ENCODE measurements at regions not wholly inside any gene's neighbourhood (a gene's known extent, or its start where the extent isn't known, plus 50 kb on each side); places are given as distances from the start of the nearest gene placed in this dataset.
"Not testable (repeated sequence)": the region's sequence is repeated elsewhere in the genome, so short reads cannot be mapped to it uniquely, and the experiment has no call there.

DNA sequence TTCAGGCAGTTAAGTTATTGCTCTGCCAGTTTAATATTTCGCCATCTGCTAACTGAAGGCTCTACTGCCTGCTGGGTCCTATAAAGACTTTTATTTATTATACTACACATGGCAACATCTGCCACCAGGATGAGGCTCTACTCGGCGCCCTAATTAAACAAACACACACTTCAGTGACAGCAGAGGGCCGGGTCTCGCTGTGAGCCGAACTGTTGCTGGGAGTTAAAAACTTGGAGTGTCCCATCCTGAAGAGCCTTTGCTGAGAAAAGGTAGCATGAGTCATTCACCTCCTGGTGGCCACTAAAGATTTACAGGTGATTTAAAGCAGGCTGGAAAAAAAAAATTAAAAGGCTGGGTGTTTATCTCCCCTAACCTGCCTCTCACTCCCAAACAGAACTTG is 183.7 kb downstream of the NPIPA8 start:
- DNase-seq (ENCODE audit: low read depth): not testable (repeated sequence)

DNA sequence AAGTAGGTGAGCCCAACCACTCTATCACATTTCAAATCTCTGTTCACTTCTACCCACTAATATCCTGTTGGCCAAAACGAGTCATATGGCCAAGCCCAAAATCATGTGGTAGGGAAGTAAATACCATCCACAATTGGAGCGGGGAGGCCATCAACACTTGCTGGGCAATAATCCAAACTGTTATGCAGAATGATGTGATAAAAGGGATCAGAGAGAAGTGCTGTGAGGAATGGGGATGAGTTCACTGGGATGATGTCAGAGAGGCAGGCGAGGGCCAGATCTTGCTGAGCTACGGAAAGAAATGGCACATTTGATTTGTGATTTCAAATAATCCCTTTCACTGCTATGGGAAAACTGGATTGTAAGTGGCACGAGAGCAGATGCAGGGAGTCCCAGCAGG is 188.4 kb downstream of the NPIPA8 start:
- DNase-seq (ENCODE audit: low read depth): not testable (repeated sequence)

DNA sequence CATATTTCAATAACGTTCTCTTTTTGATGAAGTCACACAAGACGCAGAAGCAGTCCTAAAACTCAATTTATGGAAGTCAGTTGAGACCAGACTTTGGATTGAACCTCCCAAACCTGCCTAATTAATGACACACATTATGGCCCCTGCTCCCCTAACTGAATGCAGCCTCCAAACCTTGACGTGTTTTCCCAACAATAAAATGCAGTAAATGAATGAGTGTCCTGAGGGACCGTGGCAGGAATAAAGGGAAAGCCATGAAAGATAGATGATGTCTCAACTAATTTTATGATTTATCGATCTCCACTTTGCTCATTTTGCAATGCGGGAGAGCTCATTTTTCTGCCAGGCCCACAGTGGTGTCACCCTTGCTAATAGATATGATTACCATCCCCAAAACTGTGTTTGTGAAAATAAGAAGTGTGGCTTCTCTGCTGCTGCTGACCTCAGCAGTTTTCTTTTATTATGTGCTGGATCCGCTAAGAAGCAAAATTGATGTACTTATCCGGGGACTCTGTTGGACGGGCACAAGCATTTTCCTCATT is 189.9 kb downstream of the NPIPA8 start:
- DNase-seq (ENCODE audit: low read depth): not testable (repeated sequence)

DNA sequence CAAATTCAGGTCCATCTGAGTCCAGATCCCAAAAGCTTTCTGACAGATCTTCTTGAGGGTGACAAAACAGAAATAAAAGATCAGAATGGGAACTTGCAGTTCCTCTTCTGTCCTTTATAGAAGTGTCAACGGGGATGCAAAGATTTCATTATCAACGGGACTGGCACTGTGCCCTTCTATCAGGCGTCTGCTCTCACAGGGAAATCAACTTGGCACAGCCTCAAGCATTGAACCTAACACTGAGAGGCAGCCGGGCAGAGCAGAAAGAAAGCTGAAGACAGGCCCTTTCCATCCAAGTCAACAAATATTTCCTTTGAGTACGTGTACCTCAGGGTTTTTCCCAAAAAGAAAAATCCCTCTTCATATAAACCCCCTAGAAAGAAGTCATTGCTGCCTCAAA is 194.5 kb downstream of the NPIPA8 start:
- not testable (repeated sequence) for DNase-seq (ENCODE audit: low read depth)

DNA sequence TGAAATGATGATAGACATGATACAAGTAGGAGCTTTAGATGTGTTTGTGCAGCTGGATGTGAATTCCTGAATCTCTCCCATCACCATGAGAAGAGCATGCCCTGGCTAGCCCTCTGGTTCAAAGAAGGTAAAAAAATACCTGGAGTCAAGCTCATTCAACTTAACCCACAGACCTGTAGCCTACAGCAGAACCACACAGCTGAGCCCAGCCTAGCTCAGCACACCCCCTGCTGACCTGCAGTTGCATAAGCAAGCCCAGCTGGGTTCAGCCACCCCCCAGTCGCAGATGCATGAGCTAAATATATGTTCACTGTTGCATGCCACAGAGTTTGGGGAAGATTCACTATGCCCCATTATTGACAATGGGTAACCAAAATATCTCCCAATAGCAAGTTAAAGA is 200.2 kb downstream of the NPIPA8 start:
- DNase-seq (ENCODE audit: low read depth): not testable (repeated sequence)

DNA sequence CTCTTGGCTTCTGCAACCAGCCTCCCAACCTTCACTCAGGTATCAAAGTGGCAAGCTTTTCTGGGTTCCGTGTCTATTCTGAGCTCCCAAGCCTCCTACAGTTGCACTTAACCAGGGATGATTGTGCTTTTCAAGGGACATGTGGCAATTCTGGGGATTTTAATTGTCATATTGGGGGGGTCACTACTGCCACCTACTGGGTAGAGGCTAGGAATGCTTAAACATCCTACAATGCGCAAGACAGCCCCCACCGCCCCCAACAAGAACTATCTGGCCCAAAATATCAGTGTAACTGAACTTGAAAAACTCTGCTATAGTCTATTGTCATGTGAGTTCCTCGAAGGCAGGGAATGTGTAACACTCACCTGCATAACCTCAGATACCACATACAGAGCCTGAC is 201.5 kb downstream of the NPIPA8 start:
- DNase-seq (ENCODE audit: low read depth): not testable (repeated sequence)

DNA sequence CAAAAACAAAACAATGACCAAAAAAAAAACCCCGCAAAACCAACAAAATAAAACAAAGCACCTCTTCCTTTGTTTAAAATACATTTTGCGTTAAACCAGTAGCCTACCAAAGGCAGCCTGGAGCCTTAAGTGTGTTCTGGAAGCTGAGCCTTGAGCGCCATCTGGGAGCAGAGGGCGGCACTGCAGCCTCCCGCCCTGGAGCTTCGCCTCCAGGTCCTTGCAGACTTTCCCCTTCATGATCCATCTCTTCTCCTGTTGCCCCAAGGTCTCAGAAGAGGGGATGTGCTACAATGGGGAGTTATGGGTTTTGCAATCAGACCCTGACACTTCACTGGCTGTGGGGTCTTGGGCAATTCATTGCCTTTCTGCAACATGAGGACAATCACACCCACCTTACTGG is 204.9 kb downstream of the NPIPA8 start:
- DNase-seq (ENCODE audit: low read depth): not testable (repeated sequence)

DNA sequence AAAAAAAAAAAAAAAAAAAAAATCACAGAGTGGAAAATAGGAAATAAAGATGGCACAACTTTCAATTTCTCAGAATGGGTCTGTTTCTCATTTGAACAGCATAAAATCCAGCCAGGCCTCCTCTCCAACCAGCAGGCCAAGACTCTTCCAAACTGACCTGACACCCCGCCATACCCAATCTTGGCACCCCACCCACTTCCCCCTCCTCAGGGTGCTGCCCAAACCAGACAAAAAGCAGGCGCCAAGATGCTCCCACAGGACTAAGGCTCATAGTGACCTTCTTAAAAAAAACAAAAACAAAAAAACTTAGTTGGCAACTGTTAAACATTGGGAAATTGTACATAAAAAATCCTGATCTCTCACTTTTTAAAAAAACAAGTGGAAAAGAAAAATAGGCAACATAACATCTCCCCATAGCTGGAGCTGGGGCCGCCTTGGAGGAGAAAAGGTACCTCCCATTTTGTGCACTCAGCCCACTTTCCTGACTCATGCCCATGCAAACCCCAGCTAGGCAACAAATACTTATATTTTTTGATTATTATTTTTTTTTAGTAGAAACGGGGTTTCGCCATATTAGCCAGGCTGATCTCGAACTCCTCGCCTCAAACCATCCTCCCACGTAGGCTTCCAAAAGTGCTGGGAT is 205.9 kb downstream of the NPIPA8 start:
- not testable (repeated sequence) for DNase-seq (ENCODE audit: low read depth)

DNA sequence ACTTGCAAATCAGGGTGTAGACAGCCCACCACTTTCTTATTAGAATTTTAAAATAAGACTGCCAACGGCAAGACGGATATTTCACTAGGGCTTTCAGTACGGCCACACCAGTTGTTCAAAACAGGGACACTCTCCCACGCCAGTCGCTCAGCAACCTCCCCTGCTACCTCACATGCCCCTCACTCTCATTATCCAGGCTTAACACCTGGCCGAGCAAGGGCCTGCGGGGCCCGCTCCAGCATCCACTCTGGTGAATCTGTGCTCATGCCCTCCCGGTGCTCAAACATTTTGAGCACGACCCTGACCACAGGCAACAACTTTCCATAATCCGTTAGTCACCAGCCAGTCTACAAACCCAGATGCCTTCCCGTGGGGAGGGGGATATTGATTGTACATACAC is 209.5 kb downstream of the NPIPA8 start:
- not testable (repeated sequence) for DNase-seq (ENCODE audit: low read depth)

DNA sequence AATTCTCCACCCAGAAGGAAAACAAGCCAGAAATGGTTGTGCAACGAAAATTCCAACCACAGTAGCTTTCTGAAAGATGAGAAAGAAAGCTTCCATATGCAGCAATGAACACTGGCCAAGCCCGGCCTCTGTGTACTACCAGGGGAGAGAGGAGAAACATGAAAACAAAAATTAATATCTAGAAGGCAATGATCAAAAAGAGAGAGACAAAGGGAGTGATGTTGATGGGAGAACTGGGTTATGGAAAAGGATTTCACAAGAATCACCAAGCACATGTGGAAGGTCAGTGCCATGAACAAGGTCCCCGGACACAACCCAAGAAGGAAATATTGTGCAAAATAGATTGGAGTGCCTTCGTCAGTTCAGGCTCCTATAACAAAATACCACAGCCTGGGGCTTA is 217.4 kb downstream of the NPIPA8 start:
- not testable (repeated sequence) for DNase-seq (ENCODE audit: low read depth)

DNA sequence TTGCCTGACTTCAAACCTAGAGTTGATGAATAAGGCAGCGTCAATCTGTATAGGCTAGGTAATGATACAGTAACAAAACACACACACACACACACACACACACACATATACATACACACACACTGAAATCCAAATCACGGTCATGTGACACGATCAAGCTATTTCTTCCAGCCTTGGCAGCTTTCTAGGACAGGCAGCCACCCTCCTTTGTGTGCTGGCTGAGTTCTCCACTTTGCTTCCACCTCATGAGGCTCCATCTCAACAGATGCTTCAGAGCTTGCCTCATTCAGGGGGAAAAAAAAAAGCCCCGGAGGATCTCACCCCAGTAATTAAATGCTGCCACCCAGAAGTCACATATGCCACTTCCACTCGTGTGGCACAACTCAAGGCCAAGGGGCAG is 217.9 kb downstream of the NPIPA8 start:
- DNase-seq (ENCODE audit: low read depth): not testable (repeated sequence)

DNA sequence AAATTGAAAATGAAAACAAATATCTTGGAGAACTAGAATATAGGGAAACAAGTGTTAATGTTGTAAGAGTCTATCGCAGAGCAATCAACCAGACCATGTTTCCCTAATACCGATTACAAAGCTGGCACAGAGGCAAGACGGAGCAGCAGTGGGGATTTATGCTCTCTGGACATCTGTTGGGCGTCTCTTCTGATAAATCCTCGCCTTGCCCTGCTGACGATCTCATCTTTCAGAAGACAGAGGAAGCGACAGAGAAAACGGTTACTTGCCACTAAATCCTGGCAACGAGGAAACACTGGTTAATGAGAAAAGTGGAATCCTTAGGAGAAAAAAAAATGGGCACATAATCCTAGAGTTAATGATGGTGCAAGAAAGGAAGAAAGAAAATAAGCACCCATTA is 218.5 kb downstream of the NPIPA8 start:
- DNase-seq (ENCODE audit: low read depth): not testable (repeated sequence)

DNA sequence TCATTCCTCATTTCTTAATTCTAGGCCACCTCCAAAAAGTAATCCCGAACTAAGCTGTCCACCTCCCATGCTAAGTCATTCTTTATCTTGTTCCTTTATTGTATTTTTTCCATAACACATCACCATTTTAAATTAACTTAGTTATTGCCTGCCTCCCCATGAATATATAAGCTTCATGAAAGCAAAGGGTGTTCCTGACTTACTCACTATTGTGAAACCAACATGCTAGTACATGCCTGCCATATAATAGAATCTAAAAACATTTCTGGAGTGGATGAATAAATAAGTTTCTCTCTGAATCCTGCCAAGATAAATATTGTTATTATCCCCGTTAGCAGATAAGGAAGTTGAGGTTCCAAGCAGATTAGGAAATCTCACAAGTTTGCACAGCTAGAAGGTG is 232.1 kb downstream of the NPIPA8 start:
- not testable (repeated sequence) for DNase-seq (ENCODE audit: low read depth)

DNA sequence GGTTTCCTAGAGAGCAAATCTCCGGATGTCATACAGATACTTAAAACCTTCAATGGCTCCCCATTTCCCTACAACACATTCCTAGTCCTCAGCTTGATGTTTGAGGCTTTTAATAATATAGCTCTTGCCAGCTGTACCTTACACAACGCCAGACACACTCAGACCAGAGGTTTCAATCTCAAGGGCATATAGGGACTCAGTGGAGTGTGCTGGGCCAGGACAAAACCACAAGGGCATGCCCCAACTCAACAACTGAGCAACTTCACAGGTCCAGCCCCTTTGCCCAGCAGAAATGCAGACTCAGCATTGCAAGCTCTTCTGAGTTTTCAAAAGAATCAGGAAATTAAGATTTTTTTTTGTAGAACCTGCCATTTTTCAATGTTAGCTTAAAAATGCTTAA is 235.5 kb downstream of the NPIPA8 start:
- not testable (repeated sequence) for DNase-seq (ENCODE audit: low read depth)

DNA sequence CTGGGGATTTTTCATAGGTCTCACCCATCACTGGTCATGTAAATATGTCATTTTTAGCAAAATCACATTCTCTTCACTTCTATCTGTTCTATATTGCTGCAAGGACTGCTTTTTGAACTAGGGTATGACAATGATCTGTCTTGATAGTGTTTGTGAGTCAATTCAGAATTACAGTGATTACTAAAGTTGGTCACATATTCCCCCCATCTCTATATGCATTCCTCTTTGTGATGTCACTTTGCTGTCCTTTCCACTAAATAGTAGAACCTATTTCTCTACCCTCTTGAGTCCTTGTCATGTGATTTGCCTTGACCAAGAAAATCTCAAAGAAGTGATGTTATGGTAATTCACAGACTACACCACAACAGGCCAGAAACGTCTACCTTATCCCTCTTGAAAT is 243.9 kb downstream of the NPIPA8 start:
- not testable (repeated sequence) for DNase-seq (ENCODE audit: low read depth)

DNA sequence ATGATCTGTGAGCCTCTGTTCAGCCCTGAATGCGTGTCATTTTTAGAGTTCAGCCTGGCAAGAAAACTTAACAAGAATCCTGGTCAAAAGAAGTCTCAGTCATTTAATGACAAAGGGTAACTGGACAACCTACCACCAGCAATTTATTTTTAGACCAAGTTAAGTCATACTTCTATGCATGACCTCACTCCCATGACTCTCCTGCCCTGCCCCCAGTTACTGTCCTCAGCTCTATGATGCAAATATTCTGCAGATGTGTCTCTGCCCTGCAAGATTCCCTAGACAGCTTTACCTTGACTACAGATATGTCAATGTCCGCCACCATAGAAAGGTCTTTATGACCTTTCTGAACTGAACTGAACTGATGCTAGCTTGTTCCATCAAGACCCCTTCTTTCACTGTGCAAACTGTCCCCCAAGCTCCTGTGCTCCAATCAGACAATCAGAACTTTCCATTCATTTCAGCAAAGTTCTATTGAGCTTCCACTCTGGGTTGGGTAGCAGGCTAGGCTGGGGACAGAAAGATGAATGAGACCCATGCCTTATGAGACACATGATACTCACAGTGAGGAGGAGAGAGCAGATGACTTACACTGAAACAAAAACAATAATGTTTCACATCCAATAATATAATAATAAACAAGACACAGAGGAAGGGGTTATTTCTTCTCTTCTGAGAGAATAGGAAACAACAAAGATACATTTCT is 255.7 kb downstream of the NPIPA8 start:
- DNase-seq (ENCODE audit: low read depth): not testable (repeated sequence)

DNA sequence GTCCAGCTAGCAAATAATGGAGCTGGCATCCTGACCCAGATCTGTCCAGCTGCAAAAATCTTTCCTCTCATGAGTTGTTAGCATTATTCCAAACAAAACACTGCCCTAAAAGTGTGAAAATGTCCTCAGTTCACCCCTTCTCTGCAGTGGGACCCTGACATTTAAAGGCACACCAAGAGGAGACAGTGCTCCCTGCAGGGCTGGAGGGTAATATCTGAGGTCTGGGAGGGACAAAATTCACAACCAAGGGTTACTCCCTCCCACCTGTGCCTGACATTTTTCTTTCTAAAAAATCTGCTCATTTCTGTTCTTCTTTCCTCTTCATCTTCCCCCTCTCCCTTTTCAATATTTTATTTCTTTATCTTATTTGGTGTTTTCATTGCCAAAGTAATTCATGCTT is 258.6 kb downstream of the NPIPA8 start:
- not testable (repeated sequence) for DNase-seq (ENCODE audit: low read depth)

DNA sequence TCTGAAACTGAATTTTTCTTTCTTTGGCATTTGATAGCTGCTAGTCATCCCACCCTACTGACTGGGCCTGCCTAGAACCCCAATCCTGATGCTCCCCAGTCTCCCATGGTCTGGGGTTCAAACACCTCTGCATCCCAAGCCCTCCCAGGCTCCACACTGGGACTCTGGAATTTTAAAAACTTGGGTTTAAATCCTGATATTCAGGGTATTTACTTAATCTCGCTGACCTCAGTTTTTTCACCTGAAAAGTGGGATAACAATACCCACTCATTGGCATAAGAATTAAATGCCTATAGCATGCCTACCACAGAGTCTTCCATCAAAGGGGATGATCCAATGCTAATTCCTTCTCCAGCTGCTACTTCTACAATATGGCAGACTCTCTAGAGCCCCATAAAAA is 264.4 kb downstream of the NPIPA8 start:
- DNase-seq (ENCODE audit: low read depth): no peak

DNA sequence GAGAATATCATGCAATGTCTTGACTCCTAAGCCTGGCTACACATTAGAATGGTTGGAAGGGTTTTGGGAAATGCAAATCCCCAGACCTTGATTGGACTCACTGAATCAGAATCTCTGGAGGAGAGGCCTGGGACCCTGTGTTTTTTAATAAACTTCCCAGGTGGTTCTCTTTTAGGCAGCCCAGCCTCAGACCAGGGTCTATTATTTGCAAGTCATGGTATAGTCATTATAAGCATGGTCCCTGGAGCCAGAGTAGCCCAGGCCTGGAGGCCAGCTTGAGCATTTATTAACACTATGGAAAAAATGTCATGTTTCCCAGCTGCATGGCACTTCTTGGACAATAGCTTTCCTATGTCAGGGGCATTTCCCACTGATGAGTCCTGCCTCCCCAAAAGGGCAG is 266.9 kb downstream of the NPIPA8 start:
- DNase-seq (ENCODE audit: low read depth): no peak

DNA sequence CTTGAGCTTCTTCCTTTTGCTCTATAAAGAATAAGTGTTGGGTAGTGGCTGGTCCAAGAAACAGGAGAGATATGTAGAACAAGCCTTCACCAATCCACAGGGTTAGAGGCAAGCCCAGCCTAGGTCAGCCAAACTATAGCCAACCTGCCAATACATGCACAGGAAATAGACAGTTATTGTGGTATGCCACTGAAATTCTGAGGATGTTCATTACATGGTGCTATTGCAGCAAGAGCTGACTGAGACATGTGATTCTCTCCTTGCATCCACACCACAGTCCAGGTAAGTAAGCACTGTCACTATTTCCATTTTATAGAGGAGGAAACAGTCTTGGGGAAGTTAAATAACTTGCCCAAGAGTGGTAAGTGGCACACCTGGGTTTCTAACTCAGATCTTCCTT is 268.1 kb downstream of the NPIPA8 start:
- no peak for DNase-seq (ENCODE audit: low read depth)

DNA sequence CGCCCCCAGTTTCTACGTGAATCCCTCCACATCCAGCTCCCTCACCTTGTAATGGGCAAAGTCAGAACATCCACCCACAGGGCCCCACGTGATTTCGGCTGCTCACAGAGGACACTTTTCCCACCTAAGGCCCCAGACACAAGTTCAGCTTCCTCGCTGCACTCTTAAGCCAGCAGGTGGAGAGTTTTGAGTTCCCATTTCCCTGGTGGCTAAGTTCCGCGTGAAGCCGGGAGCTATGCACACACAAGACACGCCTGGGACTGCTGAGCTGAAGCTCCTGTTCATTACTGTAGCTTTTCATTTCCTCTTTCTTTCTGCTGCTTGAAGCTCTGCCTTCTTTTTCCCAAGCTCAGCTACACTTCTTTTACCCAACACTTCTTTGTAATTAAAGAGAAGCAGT is 273.8 kb downstream of the NPIPA8 start:
- no peak for DNase-seq (ENCODE audit: low read depth)

DNA sequence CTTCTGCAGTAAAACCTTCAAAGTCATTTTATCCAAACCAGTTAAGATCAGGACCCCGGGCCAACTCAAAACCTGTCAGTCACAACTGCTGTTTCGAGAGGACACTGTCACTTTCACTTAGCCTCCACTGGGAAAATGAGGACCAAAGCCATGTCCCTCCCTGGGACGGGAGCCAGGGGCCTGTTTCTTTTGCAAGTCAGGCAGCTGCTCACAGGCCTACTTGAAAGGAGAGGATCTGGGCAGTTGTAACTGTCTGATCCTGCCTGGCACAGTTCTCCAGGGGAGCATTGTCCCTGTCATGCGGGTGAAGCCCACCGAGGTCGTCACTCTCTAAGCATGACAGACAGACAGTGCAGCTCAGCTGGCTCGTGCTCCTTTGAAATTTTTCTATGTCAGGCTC is 276.2 kb downstream of the NPIPA8 start:
- no peak for DNase-seq (ENCODE audit: low read depth)

DNA sequence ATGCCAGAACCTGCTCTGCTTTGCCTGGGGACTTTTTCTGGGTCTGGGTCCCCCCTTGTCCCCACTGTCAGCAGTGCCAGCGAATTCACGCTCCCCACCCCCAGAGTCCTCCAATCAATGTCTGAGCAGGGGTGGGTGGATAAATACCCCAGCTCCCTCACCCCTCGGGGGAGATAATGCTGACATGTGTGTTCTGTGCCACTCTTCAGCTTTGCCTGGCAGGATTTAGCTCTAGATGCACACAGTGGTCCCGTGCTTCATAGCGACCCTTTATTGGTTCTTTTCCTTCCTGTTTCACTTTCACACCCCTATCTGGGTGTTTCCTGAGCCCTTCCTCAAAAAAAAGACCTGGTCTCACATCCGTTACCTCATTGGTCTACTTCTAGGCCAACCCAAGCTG is 277.0 kb downstream of the NPIPA8 start:
- no peak for DNase-seq (ENCODE audit: low read depth)

DNA sequence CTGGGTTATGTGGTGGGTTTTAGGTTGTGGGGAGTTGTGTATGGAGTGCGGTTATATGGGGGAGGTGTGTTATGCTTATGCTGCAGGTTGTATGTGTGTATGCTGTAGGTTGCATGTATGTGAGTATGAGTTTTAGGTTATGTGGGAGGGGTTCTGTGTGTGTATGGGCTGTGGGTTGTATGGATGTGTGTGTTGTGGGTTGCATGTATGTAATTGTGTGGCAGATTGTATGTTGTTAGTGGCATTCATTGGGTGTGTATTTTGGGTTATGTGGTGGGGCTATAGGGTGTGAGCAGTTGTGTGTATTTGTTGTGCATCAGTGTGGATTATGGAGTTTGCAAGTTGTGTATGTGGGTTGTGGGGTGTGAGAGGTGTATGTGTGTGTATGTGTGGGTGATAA is 277.4 kb downstream of the NPIPA8 start:
- DNase-seq (ENCODE audit: low read depth): no peak
